Right cardiac atrium (tissue), 5 donors: ENCODE measurements at regions not wholly inside any gene's neighbourhood (a gene's known extent, or its start where the extent isn't known, plus 50 kb on each side); places are given as distances from the start of the nearest gene placed in this dataset.
"Not testable (repeated sequence)": the region's sequence is repeated elsewhere in the genome, so short reads cannot be mapped to it uniquely, and the experiment has no call there.

Experiments used
- ATAC-seq, 2 donors: fragments of 200-7000 bp; cut with Tn5 transposase; one replicate each; pipeline versions ENCODE4 v1.8.0 to v1.9.1; 2020; ENCODE audit warnings: moderate library complexity in 2 of 2, mild to moderate bottlenecking in 1 of 2
- DNase-seq, 3 donors: peaks; one replicate each; pipeline ENCODE4 v3.0.0-alpha.2; 2020
- H3K27ac ChIP-seq: one replicate; pipeline ENCODE4 v1.5.1; 2013; ENCODE audit warnings: mild to moderate bottlenecking, low read length, control low read depth, moderate library complexity
- H3K27me3 ChIP-seq: one replicate; pipeline ENCODE4 v1.6.1; 2013; ENCODE audit not compliant: control insufficient read depth, insufficient read depth
- H3K4me1 ChIP-seq: one replicate; pipeline ENCODE4 v1.6.1; 2013; ENCODE audit warnings: low read length; ENCODE audit not compliant: control insufficient read depth, insufficient read depth
- H3K4me3 ChIP-seq: one replicate; pipeline ENCODE4 v1.5.1; 2013; ENCODE audit warnings: low read length, control low read depth
- H3K9me3 ChIP-seq: one replicate; pipeline ENCODE4 v1.6.1; 2013; ENCODE audit warnings: low read length; ENCODE audit not compliant: control insufficient read depth
- WGBS: extraction: QIAGEN DNeasy Blood & Tissue Kit; methylation state at CpG from one replicate; pipeline ENCODE4 v1.1.7; 2013; 5-methylcytosine and 5-hydroxymethylcytosine counted together
- intact Hi-C, 4 donors: fragments of 100-400 bp; cut with DNase I; formaldehyde crosslinking; loops; one replicate each; pipeline versions ENCODE4 v1.11.0 to v1.14.0; 2022 to 2023
- donor health status: healthy with polysubstance abuse.
- donor health status: DM: no; HTN: yes; CAD: no.
- donor health status: DM: no; HTN: no; CAD: no.
- donor health status: DM: no; HTN: yes; CAD: no; lungs with severe emphysema.
- donor health status: DM: yes; HTN: yes; CAD: no.

DNA sequence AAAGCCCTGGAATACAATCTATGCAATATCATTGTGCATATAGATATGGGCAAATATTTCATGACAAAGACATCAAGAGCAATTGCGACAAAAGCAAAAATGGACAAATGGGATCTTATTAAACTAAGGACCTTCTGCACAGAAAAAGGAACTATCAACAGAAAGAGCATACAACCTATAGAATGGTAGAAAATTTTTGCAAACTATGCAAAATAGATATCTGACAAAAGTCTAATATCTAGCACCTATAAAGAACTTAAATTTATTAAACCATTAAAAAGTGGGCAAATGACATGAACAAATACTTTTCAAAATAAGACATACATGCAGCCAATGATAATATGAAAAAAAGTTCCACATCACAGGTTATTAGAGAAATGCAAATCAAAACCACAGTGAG lies 312.9 kb downstream of the GLUD2 start:
- ATAC-seq (no peak), DNase-seq (no peak)
- 97% methylated on average over 1 of the region's 1 CpG for WGBS
- Histone ChIP-seq H3K9me3 (no peaks in the 10 kb centered on the region), H3K4me3 (no peak overlapping the region), H3K27me3 (no peaks in the 10 kb centered on the region), H3K4me1 (no peaks in the 10 kb centered on the region), H3K27ac (no peak overlapping the region)
- intact Hi-C loops: no loop called here

DNA sequence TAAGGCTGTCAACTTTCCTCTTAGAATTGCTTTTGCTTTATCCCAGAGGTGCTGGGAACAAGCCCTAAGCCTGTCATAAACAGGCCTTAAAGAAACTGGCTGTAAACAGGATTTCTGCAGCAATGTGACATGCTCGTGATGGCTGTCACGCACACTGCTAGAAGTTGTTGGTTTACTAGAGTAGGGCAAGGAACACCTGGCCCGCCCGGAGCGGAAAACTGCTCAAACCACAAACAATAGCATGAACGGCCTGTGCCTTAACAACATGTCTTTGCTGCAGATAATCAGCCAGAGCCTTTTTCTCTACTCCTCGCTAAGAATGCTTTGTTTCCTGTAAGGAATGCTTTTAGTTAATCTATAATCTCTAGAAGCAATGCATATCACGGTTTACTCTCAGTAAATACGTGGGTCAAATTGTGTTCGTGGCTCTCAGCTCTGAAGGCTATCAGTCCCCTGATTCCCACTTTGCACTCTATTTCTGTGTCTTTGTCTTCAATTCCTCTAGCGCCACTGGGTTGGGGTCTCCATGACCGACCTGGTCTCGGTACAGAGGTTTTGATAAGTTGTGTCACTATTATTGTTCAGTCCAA lies 318.3 kb downstream of the GLUD2 start:
- WGBS: 68% methylated on average over 13 of the region's 13 CpGs
- Histone ChIP-seq H3K27ac (no peak overlapping the region), H3K4me3 (no peak overlapping the region), H3K27me3 (no peaks in the 10 kb centered on the region), H3K9me3 (no peaks in the 10 kb centered on the region), H3K4me1 (no peaks in the 10 kb centered on the region)
- DNase-seq (no peak), ATAC-seq (no peak)
- intact Hi-C loops: no loop called here

DNA sequence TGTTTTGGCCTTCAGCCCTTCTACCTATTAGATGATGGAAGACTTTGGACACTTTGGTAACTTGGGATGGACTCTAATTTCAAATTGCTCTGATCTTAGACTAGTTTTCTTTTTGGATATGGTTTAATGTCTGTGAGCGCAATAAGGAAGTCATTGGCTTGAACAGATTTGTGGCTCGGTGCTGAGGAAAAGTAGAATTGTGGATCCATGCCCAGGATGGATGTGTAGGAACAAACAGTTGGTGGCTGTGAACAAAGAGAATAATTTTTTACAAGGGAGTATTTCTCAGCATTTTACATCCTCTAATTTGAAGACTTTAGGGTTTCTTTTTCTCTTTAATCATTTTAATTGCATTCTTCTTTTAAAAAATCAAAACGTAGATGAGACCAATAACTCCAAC lies 327.1 kb downstream of the GLUD2 start:
- Histone ChIP-seq H3K27me3 (no peaks in the 10 kb centered on the region), H3K4me3 (no peak overlapping the region), H3K9me3 (no peaks in the 10 kb centered on the region), H3K27ac (no peak overlapping the region), H3K4me1 (no peaks in the 10 kb centered on the region)
- ATAC-seq (no peak), DNase-seq (no peak)
- intact Hi-C loops: no loop called here
- WGBS: 82% methylated on average over 3 of the region's 3 CpGs

- intact Hi-C loops, H3K9me3 ChIP-seq, DNase-seq, H3K4me1 ChIP-seq, H3K27ac ChIP-seq, H3K27me3 ChIP-seq, ATAC-seq, H3K4me3 ChIP-seq: not testable (repeated sequence)
- 91% methylated on average over 7 of the region's 7 CpGs for WGBS
Observed at GRCh38 chrX:121381915-121382314, 334.5 kb downstream of the GLUD2 start.

- DNase-seq: no peak
- WGBS: 48% methylated on average over 4 of the region's 4 CpGs
- no peaks in the 10 kb centered on the region for H3K9me3 ChIP-seq
- H3K27me3 ChIP-seq: no peaks in the 10 kb centered on the region
- ATAC-seq: no peak
- intact Hi-C loops: no loop called here
- H3K4me3 ChIP-seq: no peak overlapping the region
- no peaks in the 10 kb centered on the region for H3K4me1 ChIP-seq
- no peak overlapping the region for H3K27ac ChIP-seq
Observed at GRCh38 chrX:121389976-121390714, 342.7 kb downstream of the GLUD2 start.

- intact Hi-C loops: no loop called here
- Histone ChIP-seq H3K27ac (no peak overlapping the region), H3K4me1 (no peaks in the 10 kb centered on the region), H3K9me3 (no peaks in the 10 kb centered on the region), H3K4me3 (no peak overlapping the region), H3K27me3 (no peaks in the 10 kb centered on the region)
- DNase-seq (no peak), ATAC-seq (no peak)
- 29% methylated on average over 4 of the region's 4 CpGs for WGBS
Observed at GRCh38 chrX:121405826-121406225, 358.4 kb downstream of the GLUD2 start.

DNA sequence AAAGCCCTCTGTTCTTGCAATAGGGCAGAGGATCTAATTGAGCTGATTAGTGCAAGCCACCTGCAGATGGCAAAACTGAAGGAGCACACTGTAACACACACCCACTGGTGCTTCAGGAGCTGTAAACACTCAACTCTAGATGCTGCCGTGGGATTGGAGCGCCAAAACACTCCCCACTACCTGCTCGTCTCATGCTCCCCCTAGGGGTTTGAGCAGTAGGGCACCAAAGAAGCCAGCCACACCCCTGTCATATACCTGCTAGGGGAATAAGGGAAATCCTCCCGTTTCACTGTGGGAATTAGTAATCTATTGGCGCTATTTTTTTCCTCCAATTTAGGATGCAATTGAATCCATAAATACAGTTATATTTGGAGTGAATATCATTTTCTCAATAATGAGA lies 360.2 kb downstream of the GLUD2 start:
- Histone ChIP-seq H3K27ac (no peak overlapping the region), H3K4me3 (no peak overlapping the region), H3K9me3 (no peaks in the 10 kb centered on the region), H3K4me1 (no peaks in the 10 kb centered on the region), H3K27me3 (no peaks in the 10 kb centered on the region)
- intact Hi-C loops: no loop called here
- 85% methylated on average over 5 of the region's 5 CpGs for WGBS
- DNase-seq: no peak
- ATAC-seq: no peak

GRCh38 chrX:121431514-121431913 lies 384.1 kb downstream of the GLUD2 start:
- H3K9me3 ChIP-seq, H3K27me3 ChIP-seq, ATAC-seq, intact Hi-C loops, H3K4me1 ChIP-seq, H3K27ac ChIP-seq, H3K4me3 ChIP-seq: not testable (repeated sequence)
- peak in 1 of 3 donors; percentile 26 for DNase-seq
- 95% methylated on average over 27 of the region's 27 CpGs for WGBS

GRCh38 chrX:121433289-121433688 lies 385.9 kb downstream of the GLUD2 start:
- DNase-seq (no peak), ATAC-seq (no peak)
- 91% methylated on average over 1 of the region's 1 CpG for WGBS
- Histone ChIP-seq H3K27ac (no peak overlapping the region), H3K4me3 (no peak overlapping the region), H3K9me3 (no peaks in the 10 kb centered on the region), H3K4me1 (no peaks in the 10 kb centered on the region), H3K27me3 (no peaks in the 10 kb centered on the region)
- intact Hi-C loops: no loop called here

DNA sequence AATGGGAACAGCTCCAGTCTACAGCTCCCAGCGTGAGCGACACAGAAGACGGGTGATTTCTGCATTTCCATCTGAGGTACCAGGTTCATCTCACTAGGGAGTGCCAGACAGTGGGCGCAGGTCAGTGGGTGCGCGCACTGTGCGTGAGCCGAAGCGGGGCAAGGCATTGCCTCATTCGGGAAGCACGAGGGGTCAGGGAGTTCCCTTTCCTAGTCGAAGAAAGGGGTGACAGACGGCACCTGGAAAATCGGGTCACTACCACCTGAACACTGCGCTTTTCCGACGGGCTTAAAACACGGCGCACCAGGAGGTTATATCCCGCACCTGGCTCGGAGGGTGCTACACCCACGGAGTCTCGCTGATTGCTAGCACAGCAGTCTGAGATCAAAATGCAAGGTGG lies 390.3 kb downstream of the GLUD2 start:
- DNase-seq, H3K27ac ChIP-seq, H3K4me1 ChIP-seq, ATAC-seq, intact Hi-C loops, H3K4me3 ChIP-seq, H3K9me3 ChIP-seq, H3K27me3 ChIP-seq: not testable (repeated sequence)
- 96% methylated on average over 23 of the region's 23 CpGs for WGBS

GRCh38 chrX:121455890-121456289 lies 408.5 kb downstream of the GLUD2 start:
- ATAC-seq (no peak), DNase-seq (no peak)
- no peaks in the 10 kb centered on the region for H3K27me3 ChIP-seq
- no peak overlapping the region for H3K4me3 ChIP-seq
- H3K27ac ChIP-seq: no peak overlapping the region
- no peaks in the 10 kb centered on the region for H3K4me1 ChIP-seq
- 81% methylated on average over 1 of the region's 1 CpG for WGBS
- H3K9me3 ChIP-seq: no peaks in the 10 kb centered on the region
- intact Hi-C loops: no loop called here

- H3K27me3 ChIP-seq: no peaks in the 10 kb centered on the region
- no peaks in the 10 kb centered on the region for H3K9me3 ChIP-seq
- DNase-seq (no peak), ATAC-seq (no peak)
- no peaks in the 10 kb centered on the region for H3K4me1 ChIP-seq
- 64% methylated on average over 3 of the region's 3 CpGs for WGBS
- H3K4me3 ChIP-seq: no peak overlapping the region
- intact Hi-C loops: no loop called here
- no peak overlapping the region for H3K27ac ChIP-seq
Observed at GRCh38 chrX:121456315-121456714, 408.9 kb downstream of the GLUD2 start.
